A549 (cell line): ENCODE measurements at regions not wholly inside any gene's neighbourhood (a gene's known extent, or its start where the extent isn't known, plus 50 kb on each side); places are given as distances from the start of the nearest gene placed in this dataset.

Experiments
- ATAC-seq, 2 experiments: fragments of 200-7000 bp in 1 of 2; fragments of >200 bp in 1 of 2; cut with Nextera tagmentation in 1 of 2; cut with Tn5 transposase in 1 of 2; 3 replicates each; pipeline versions ENCODE4 v1.8.0 to v1.9.1; 2018 to 2020; ENCODE audit warnings: mild to moderate bottlenecking in 1 of 2, moderate library complexity in 1 of 2
- CTCF ChIA-PET: fragments of 300-600 bp; sonication (Branson Sonifier 250); formaldehyde crosslinking; extraction: SDS; loops from one replicate; lab custom pipeline; 2021; ENCODE audit warnings: antibody characterized with exemption, inconsistent platforms; lab: Yijun Ruan, JAX
- POLR2A ChIA-PET: fragments of 350-600 bp; formaldehyde crosslinking; extraction: SDS; loops from one replicate; lab custom pipeline; 2021; ENCODE audit warnings: antibody characterized with exemption, inconsistent platforms; lab: Yijun Ruan, JAX
- DNase-seq, 2 experiments: peaks; one replicate each; pipeline versions ENCODE4 v3.0.0 to v3.0.0-alpha.2; 2011 to 2016; ENCODE audit warnings: low read depth in 1 of 2, low spot score in 1 of 2
- FAIRE-seq: peaks from 2 replicates; lab custom pipeline; 2011; peaks lifted over from hg19 to GRCh38; lab: Jason Lieb, UNC
- H3K27ac ChIP-seq, 2 experiments: fragments of >200 bp; sonication (Bioruptor Twin); formaldehyde crosslinking; 3 replicates each; pipeline ENCODE4 v1.5.1; 2016 to 2017
- H3K4me1 ChIP-seq: fragments of >200 bp; sonication (Bioruptor Twin); formaldehyde crosslinking; 3 replicates; pipeline ENCODE4 v1.6.1; 2016
- H3K4me2 ChIP-seq: fragments of >200 bp; sonication (Bioruptor Twin); formaldehyde crosslinking; 3 replicates; pipeline ENCODE4 v1.6.1; 2016
- H3K4me3 ChIP-seq: fragments of >200 bp; sonication (Bioruptor Twin); formaldehyde crosslinking; 3 replicates; pipeline ENCODE4 v1.5.1; 2016
- H3K9me3 ChIP-seq: fragments of >200 bp; sonication (Bioruptor Twin); formaldehyde crosslinking; 3 replicates; pipeline ENCODE4 v1.6.1; 2016
- ATOH8 ChIP-seq: fragments of 250-450 bp; sonication (Bioruptor Pico); IDR thresholded peaks from 2 replicates; pipeline ENCODE4 v1.5.0; 2020; ENCODE audit warnings: low read depth, mild to moderate bottlenecking, moderate library complexity
- CHD2 ChIP-seq: fragments of 150-350 bp; IDR thresholded peaks from 2 replicates; pipeline ENCODE4 v1.6.1; 2014; ENCODE audit warnings: low read length; ENCODE audit not compliant: partially characterized antibody
- E2F6 ChIP-seq: IDR thresholded peaks from 2 replicates; pipeline ENCODE4 v1.6.1; 2012; ENCODE audit warnings: low read depth, borderline replicate concordance
- FOXS1 ChIP-seq: fragments of 250-450 bp; sonication (Bioruptor Pico); IDR thresholded peaks from 2 replicates; pipeline ENCODE4 v1.5.0; 2020; ENCODE audit warnings: mild to moderate bottlenecking, moderate library complexity
- HDAC2 ChIP-seq: fragments of 200-600 bp; sonication (generic); IDR thresholded peaks from 2 replicates; pipeline ENCODE4 v1.6.1; 2016
- HOXB13 ChIP-seq: fragments of 250-450 bp; sonication (Bioruptor Pico); IDR thresholded peaks from 2 replicates; pipeline ENCODE4 v1.5.0; 2020; ENCODE audit warnings: low read depth, mild to moderate bottlenecking, moderate library complexity
- HOXB5 ChIP-seq: fragments of 250-450 bp; sonication (Bioruptor Pico); IDR thresholded peaks from 2 replicates; pipeline ENCODE4 v1.5.0; 2020; ENCODE audit warnings: mild to moderate bottlenecking, moderate library complexity
- KDM1A ChIP-seq: fragments of 200-600 bp; sonication (generic); IDR thresholded peaks from 2 replicates; pipeline ENCODE4 v1.6.1; 2016; ENCODE audit warnings: low read depth, mild to moderate bottlenecking
- KDM5A ChIP-seq: fragments of 200-600 bp; sonication (generic); IDR thresholded peaks from 2 replicates; pipeline ENCODE4 v1.6.1; 2016; ENCODE audit warnings: antibody characterized with exemption, mild to moderate bottlenecking
- MAFK ChIP-seq: fragments of 450-650 bp; IDR thresholded peaks from 2 replicates; pipeline ENCODE4 v1.6.1; 2014; ENCODE audit not compliant: partially characterized antibody
- MYC ChIP-seq: IDR thresholded peaks from 2 replicates; pipeline ENCODE4 v1.6.1; 2012; ENCODE audit warnings: mild to moderate bottlenecking, inconsistent platforms, low read length, improper control_type of control experiment, borderline replicate concordance
- NFE2L2 ChIP-seq: fragments of 150-350 bp; conservative IDR thresholded peaks from 2 replicates; pipeline ENCODE4 v1.6.1; 2014; ENCODE audit warnings: low read length
- NPAS2 ChIP-seq: fragments of 250-450 bp; sonication (Bioruptor Pico); IDR thresholded peaks from 2 replicates; pipeline ENCODE4 v1.8.0; 2022; ENCODE audit warnings: mild to moderate bottlenecking, moderate library complexity, borderline replicate concordance
- NR3C1 ChIP-seq: fragments of >200 bp; sonication (Bioruptor Twin); formaldehyde crosslinking; IDR thresholded peaks from 3 replicates; pipeline ENCODE4 v1.6.1; 2017
- POLR2A ChIP-seq: IDR thresholded peaks from 2 replicates; pipeline ENCODE4 v1.6.1; 2012; ENCODE audit warnings: mild to moderate bottlenecking, low read length
- POLR2AphosphoS2 ChIP-seq: conservative IDR thresholded peaks from 2 replicates; pipeline ENCODE4 v1.6.1; 2012; ENCODE audit warnings: low read length, improper control_type of control experiment, inconsistent platforms
- RCOR1 ChIP-seq: fragments of 150-350 bp; IDR thresholded peaks from 2 replicates; pipeline ENCODE4 v1.6.1; 2014; ENCODE audit warnings: antibody characterized with exemption, low read length, low read depth
- RNF2 ChIP-seq: fragments of 200-600 bp; sonication (generic); IDR thresholded peaks from 2 replicates; pipeline ENCODE4 v1.6.1; 2016; ENCODE audit warnings: low read depth, mild to moderate bottlenecking, antibody characterized with exemption, moderate library complexity, borderline replicate concordance
- SREBF2 ChIP-seq: fragments of 450-650 bp; IDR thresholded peaks from 2 replicates; pipeline ENCODE4 v1.6.1; 2014; ENCODE audit warnings: mild to moderate bottlenecking, moderate library complexity
- TP53 ChIP-seq: fragments of 250-450 bp; sonication (Bioruptor Pico); IDR thresholded peaks from 2 replicates; pipeline ENCODE4 v1.5.0; 2021; ENCODE audit warnings: mild to moderate bottlenecking, moderate library complexity
- ZC3H11A ChIP-seq: fragments of 450-650 bp; IDR thresholded peaks from 2 replicates; pipeline ENCODE4 v1.6.1; 2014; ENCODE audit warnings: antibody characterized with exemption, mild to moderate bottlenecking
- WGBS: methylation state at CpG from one replicate; pipeline ENCODE4 v1.1.6; 2017; ENCODE audit errors: missing lambda C conversion rate; 5-methylcytosine and 5-hydroxymethylcytosine counted together
- TF ChIP-seq, protein P1 (sequence below): fragments of >200 bp; sonication (Bioruptor Twin); formaldehyde crosslinking; IDR thresholded peaks from 3 replicates; pipeline ENCODE4 v1.5.1; 2016
- TF ChIP-seq, protein P2 (sequence below): IDR thresholded peaks from 2 replicates; pipeline ENCODE4 v1.6.1; 2012

DNA sequence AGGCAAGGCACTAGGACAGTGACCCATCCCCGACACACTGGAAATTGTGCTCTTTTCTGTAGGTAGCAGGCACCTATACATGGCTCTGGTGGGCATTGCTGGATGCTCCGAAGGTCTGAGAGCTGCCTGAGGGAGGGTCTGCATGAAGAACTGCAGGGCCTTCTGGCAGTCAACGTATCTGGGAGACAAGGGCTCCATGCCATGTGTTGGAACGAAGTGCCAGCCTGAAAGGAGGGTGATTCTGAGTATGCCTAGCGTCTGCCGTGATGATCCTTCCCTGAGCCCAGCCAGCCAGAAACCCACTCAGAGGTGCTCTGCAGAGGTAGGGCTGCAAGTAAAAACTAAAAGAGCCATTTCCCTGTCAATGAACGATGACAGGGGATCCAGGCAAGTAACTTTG is 453.2 kb downstream of the MED10 start:
- DNase-seq, result no peak
- ChIA-PET CTCF (no interaction called here), POLR2A (no interaction called here)
- TF ChIP-seq ATOH8 (CRISPR knock-in tag) (no peak), POLR2AphosphoS2 (no peak), HDAC2 (no peak), E2F6 (no peak), NPAS2 (CRISPR knock-in tag) (no peak), TP53 (CRISPR knock-in tag) (no peak), ZC3H11A (no peak), FOXS1 (CRISPR knock-in tag) (no peak), KDM5A (no peak), RNF2 (no peak), NR3C1 (no peak), SREBF2 (no peak), RCOR1 (no peak)
- TF ChIP-seq, protein P1, sequence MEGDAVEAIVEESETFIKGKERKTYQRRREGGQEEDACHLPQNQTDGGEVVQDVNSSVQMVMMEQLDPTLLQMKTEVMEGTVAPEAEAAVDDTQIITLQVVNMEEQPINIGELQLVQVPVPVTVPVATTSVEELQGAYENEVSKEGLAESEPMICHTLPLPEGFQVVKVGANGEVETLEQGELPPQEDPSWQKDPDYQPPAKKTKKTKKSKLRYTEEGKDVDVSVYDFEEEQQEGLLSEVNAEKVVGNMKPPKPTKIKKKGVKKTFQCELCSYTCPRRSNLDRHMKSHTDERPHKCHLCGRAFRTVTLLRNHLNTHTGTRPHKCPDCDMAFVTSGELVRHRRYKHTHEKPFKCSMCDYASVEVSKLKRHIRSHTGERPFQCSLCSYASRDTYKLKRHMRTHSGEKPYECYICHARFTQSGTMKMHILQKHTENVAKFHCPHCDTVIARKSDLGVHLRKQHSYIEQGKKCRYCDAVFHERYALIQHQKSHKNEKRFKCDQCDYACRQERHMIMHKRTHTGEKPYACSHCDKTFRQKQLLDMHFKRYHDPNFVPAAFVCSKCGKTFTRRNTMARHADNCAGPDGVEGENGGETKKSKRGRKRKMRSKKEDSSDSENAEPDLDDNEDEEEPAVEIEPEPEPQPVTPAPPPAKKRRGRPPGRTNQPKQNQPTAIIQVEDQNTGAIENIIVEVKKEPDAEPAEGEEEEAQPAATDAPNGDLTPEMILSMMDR, result no peak
- no peaks in the 10 kb centered on the region for H3K4me1 ChIP-seq
- no peak overlapping the region for H3K27ac ChIP-seq
- no peak overlapping the region for H3K4me3 ChIP-seq
- H3K4me2 ChIP-seq, result no peak overlapping the region
- no peaks in the 10 kb centered on the region for H3K9me3 ChIP-seq
- ATAC-seq, result no peak
- 30% methylated on average over 7 of the region's 7 CpGs for WGBS
- no peak for FAIRE-seq

DNA sequence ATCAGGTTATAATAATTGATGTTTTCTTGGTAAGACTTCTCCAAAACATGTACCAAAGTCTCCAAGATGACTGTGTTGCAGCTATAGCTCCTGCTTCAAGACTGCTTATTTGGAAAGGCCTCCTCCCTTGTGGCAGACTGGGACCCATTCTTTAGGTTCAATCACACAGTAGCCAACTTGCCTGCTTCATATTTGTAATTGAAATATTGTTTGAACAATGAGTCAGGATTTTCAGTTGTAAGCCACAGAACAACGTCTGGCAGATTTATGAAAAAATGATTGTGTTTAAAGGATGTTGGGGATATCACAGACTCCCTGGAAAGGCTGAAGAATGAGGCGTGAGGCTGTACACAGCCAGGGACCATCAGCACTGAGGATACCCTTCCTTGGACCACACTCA is 458.9 kb downstream of the MED10 start:
- ATAC-seq, result no peak
- no peaks in the 10 kb centered on the region for H3K9me3 ChIP-seq
- no peak for TF ChIP-seq MYC
- TF ChIP-seq CHD2, result no peak
- no peak for TF ChIP-seq RCOR1
- no peak for TF ChIP-seq KDM1A
- TF ChIP-seq, protein P2, sequence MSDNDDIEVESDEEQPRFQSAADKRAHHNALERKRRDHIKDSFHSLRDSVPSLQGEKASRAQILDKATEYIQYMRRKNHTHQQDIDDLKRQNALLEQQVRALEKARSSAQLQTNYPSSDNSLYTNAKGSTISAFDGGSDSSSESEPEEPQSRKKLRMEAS, result no peak
- no peak for TF ChIP-seq HOXB5 (CRISPR knock-in tag)
- no peak for TF ChIP-seq HOXB13 (CRISPR knock-in tag)
- no peak for TF ChIP-seq KDM5A
- TF ChIP-seq NFE2L2, result no peak
- no peak for TF ChIP-seq MAFK
- TF ChIP-seq TP53 (CRISPR knock-in tag), result no peak
- POLR2A ChIA-PET, result no interaction called here
- no peak overlapping the region for H3K4me3 ChIP-seq
- no peak for FAIRE-seq
- H3K27ac ChIP-seq, result 0 out of 6 replicates have a peak overlapping the region, but pooled peaks of 1 of the 2 experiments have one; percentile 37
- peak overlapping the region; percentile 10; the same call in 1 of the 3 replicates for H3K4me2 ChIP-seq
- H3K4me1 ChIP-seq, result peaks cover 7% of the 10 kb centered on the region; the same call in 1 of the 3 replicates
- 18% methylated on average over 2 of the region's 2 CpGs for WGBS
- CTCF ChIA-PET, result no interaction called here
- DNase-seq, result no peak

DNA sequence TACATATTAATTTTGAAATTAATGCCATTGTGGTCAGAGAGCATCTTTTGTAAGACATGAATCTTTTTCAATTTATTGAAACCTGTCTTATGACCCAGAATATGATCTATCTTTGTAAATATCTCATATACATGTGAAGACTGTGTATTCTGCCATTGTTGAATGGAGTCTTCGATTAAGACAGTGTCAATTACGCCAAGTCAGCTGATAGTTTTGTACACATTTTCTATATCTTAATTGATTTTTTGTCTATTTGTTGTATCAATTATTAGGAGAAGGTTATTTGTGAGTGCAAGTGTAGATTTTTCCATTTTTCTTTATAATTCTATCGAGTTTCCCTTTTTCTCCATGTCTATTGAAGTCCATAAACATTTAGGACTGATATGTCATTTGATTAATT is 471.6 kb downstream of the MED10 start:
- peak; percentile 46 for TF ChIP-seq MAFK
- TF ChIP-seq POLR2A, result no peak
- POLR2A ChIA-PET, result no interaction called here
- no peak overlapping the region for H3K4me3 ChIP-seq
- DNase-seq (no peak), FAIRE-seq (no peak), ATAC-seq (no peak)
- 0 out of 3 replicates have a peak, but pooled peaks cover 3% of the 10 kb centered on the region for H3K9me3 ChIP-seq
- no peak overlapping the region for H3K27ac ChIP-seq
- no peaks in the 10 kb centered on the region for H3K4me1 ChIP-seq
- no peak overlapping the region for H3K4me2 ChIP-seq
- WGBS, result 56% methylated on average over 3 of the region's 3 CpGs
- CTCF ChIA-PET, result no interaction called here
